ENCODE measurements at regions not wholly inside any gene's neighbourhood (a gene's known extent, or its start where the extent isn't known, plus 50 kb on each side); places are given as distances from the start of the nearest gene placed in this dataset.
"Not testable (repeated sequence)": the region's sequence is repeated elsewhere in the genome, so short reads cannot be mapped to it uniquely, and the experiment has no call there.

GRCh38 chr2:84055816-84056215, 403.3 kb downstream of the SUCLG1 start:
- no peaks in the 10 kb centered on the region for H3K79me2 ChIP-seq (ENCODE audit: low read length)
- no peaks in the 10 kb centered on the region for H3K9me3 ChIP-seq (ENCODE audit: low read length)
- no peaks in the 10 kb centered on the region for H4K20me1 ChIP-seq (ENCODE audit: low read length)
- CTCF ChIA-PET, result no interaction called here
- no peak overlapping the region for H3K9ac ChIP-seq (ENCODE audit: low read length)
- TF ChIP-seq EZH2phosphoT487 (IDR thresholded peaks at IDR 0.05; ENCODE audit: borderline replicate concordance, low read length), result no peak
- no peak for TF ChIP-seq CTCF (conservative IDR thresholded peaks at IDR 0.05; ENCODE audit: low read depth, low read length)
- TF ChIP-seq EZH2 (IDR thresholded peaks at IDR 0.05; ENCODE audit: low read length, unreplicated experiment), result no peak
- no peaks in the 10 kb centered on the region for H3F3A ChIP-seq (ENCODE audit: low read length, unreplicated experiment)
- intact Hi-C loops (cut with micrococcal nuclease), result no loop called here
- ATAC-seq (no peak), DNase-seq (no peak)
- no peaks in the 10 kb centered on the region for H3K27me3 ChIP-seq (ENCODE audit: low read length)
- H3K4me3 ChIP-seq (ENCODE audit: low read length), result no peak overlapping the region
- H3K27ac ChIP-seq (ENCODE audit: low read length), result no peak overlapping the region
- POLR2A ChIA-PET (ENCODE audit: unreplicated experiment), result no interaction called here
- no peaks in the 10 kb centered on the region for H3K9me2 ChIP-seq (replicated peaks; ENCODE audit: low read length)
- H3K4me2 ChIP-seq (ENCODE audit: low read length), result no peak overlapping the region
- no peak overlapping the region for H2AFZ ChIP-seq (ENCODE audit: low read length)
- H3K36me3 ChIP-seq (ENCODE audit: low read depth, low read length), result no peaks in the 10 kb centered on the region
- no TSS peak for BruUV-seq (replicated peaks)
- H3K4me1 ChIP-seq (ENCODE audit: insufficient read depth, low read length), result no peaks in the 10 kb centered on the region

DNA sequence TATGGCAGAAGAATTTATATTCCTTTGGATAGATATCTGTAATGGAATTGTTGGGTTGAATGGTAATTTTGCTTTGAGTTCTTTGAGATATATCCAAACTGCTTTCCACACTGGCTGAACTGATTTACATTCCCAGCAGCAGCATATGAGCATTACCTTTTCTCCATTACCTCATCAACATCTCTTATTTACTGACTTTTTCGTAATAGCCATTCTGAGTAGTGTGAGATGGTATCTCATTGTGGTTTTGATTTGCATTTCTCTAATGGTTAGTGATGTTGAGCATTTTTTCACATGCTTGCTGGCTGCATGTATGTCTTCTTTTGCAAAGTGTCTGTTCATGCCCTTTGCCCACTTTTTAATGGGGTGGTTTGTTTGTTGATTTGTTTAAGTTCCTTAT, 404.5 kb downstream of the SUCLG1 start:
- H3F3A ChIP-seq (ENCODE audit: low read length, unreplicated experiment); H3K9ac ChIP-seq (ENCODE audit: low read length); ATAC-seq; H2AFZ ChIP-seq (ENCODE audit: low read length); H3K4me2 ChIP-seq (ENCODE audit: low read length); POLR2A ChIA-PET (ENCODE audit: unreplicated experiment); CTCF ChIA-PET; BruUV-seq (replicated peaks); H3K27me3 ChIP-seq (ENCODE audit: low read length); intact Hi-C loops (cut with micrococcal nuclease); H4K20me1 ChIP-seq (ENCODE audit: low read length); H3K4me1 ChIP-seq (ENCODE audit: insufficient read depth, low read length); H3K27ac ChIP-seq (ENCODE audit: low read length); H3K4me3 ChIP-seq (ENCODE audit: low read length); H3K79me2 ChIP-seq (ENCODE audit: low read length); H3K9me2 ChIP-seq (replicated peaks; ENCODE audit: low read length); DNase-seq; H3K36me3 ChIP-seq (ENCODE audit: low read depth, low read length); H3K9me3 ChIP-seq (ENCODE audit: low read length): not testable (repeated sequence)

DNA sequence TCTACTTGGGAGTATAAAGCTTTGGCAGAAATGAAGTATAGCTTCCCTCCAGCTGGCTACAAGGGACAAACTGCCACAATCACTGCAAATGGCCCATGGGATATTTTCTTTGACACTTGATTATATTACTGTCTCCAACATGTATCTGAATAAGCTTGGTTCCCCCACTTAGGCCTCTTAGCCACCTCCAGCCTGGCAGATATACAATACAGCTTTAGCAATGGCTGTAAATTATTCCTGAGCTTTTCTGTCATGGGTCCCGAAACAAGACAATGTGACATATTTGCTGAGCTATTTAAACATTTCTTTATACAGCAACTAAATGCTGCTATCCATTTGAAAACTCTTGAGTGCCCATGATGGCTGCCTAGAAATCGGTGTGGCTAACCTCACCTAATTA, 406.2 kb downstream of the SUCLG1 start:
- no peak for DNase-seq
- CTCF ChIA-PET, result no interaction called here

More for the DNA sequence above, 406.2 kb downstream of the SUCLG1 start:
- no peaks in the 10 kb centered on the region for H3K79me2 ChIP-seq (ENCODE audit: low read length)
- TF ChIP-seq CTCF (conservative IDR thresholded peaks at IDR 0.05; ENCODE audit: low read depth, low read length) (no peak), EZH2phosphoT487 (IDR thresholded peaks at IDR 0.05; ENCODE audit: borderline replicate concordance, low read length) (no peak), EZH2 (IDR thresholded peaks at IDR 0.05; ENCODE audit: low read length, unreplicated experiment) (no peak)
- H2AFZ ChIP-seq (ENCODE audit: low read length), result no peak overlapping the region
- POLR2A ChIA-PET (ENCODE audit: unreplicated experiment), result no interaction called here
- H3K27me3 ChIP-seq (ENCODE audit: low read length), result no peaks in the 10 kb centered on the region
- no peak overlapping the region for H3K27ac ChIP-seq (ENCODE audit: low read length)
- H3K36me3 ChIP-seq (ENCODE audit: low read depth, low read length), result no peaks in the 10 kb centered on the region
- no peak overlapping the region for H3K4me3 ChIP-seq (ENCODE audit: low read length)
- intact Hi-C loops (cut with micrococcal nuclease), result no loop called here
- no peak overlapping the region for H3K4me2 ChIP-seq (ENCODE audit: low read length)
- no TSS peak for BruUV-seq (replicated peaks)
- no peaks in the 10 kb centered on the region for H3F3A ChIP-seq (ENCODE audit: low read length, unreplicated experiment)
- H3K9ac ChIP-seq (ENCODE audit: low read length), result no peak overlapping the region
- no peaks in the 10 kb centered on the region for H3K9me3 ChIP-seq (ENCODE audit: low read length)
- H3K4me1 ChIP-seq (ENCODE audit: insufficient read depth, low read length), result no peaks in the 10 kb centered on the region
- H3K9me2 ChIP-seq (replicated peaks; ENCODE audit: low read length), result no peaks in the 10 kb centered on the region
- no peak for ATAC-seq
- H4K20me1 ChIP-seq (ENCODE audit: low read length), result no peaks in the 10 kb centered on the region
